ENCODE measurements at regions not wholly inside any gene's neighbourhood (a gene's known extent, or its start where the extent isn't known, plus 50 kb on each side); places are given as distances from the start of the nearest gene placed in this dataset.

GRCh38 chr20:17044891-17045290 is 181.9 kb upstream of the PCSK2 start:
- WGBS (ENCODE audit: insufficient coverage), result no CpG with 5 or more reads among the region's 3 CpGs
- Mint-ChIP-seq H3K36me3 (no peaks in the 10 kb centered on the region), H3K27me3 (ENCODE audit: low read depth in 3 of 3) (no peaks in the 10 kb centered on the region), H3K4me3 (no peak overlapping the region), H3K27ac (no peak overlapping the region), H3K9me3 (peaks cover 0 to 11% (median 5%) of the 10 kb centered on the region in 7 donors), H3K4me1 (no peaks in the 10 kb centered on the region)
- Histone ChIP-seq H3K27ac (ENCODE audit: low read depth in 1 of 2, low read length in 2 of 2) (no peak overlapping the region), H3K79me2 (ENCODE audit: insufficient read depth, low read length) (no peaks in the 10 kb centered on the region), H3K4me3 (replicated peaks in 1 of 3; ENCODE audit: low read depth in 2 of 3, low read length in 3 of 3) (no peak overlapping the region), H3K9me3 (replicated peaks in 1 of 2; ENCODE audit: control insufficient read depth in 1 of 2, insufficient read depth in 1 of 2, low read length in 2 of 2) (peaks cover 2 to 5% of the 10 kb centered on the region in 2 donors), H2AFZ (ENCODE audit: insufficient read depth, low read depth, low read length, poor library complexity, severe bottlenecking) (no peak overlapping the region), H3K27me3 (ENCODE audit: control insufficient read depth in 2 of 2, insufficient read depth in 2 of 2, low read length in 2 of 2) (no peaks in the 10 kb centered on the region), H3K4me1 (ENCODE audit: control insufficient read depth in 1 of 2, insufficient read depth in 2 of 2, low read length in 2 of 2) (no peaks in the 10 kb centered on the region), H4K20me1 (ENCODE audit: insufficient read depth, low read length) (no peaks in the 10 kb centered on the region), H3K36me3 (replicated peaks in 1 of 2; ENCODE audit: control insufficient read depth in 1 of 2, insufficient read depth in 2 of 2, low read length in 2 of 2) (no peaks in the 10 kb centered on the region), H3K4me2 (replicated peaks; ENCODE audit: extremely low read depth, low read length, poor library complexity, severe bottlenecking) (no peak overlapping the region), H3K9ac (ENCODE audit: insufficient read depth, low read length, poor library complexity, severe bottlenecking) (no peak overlapping the region)
- TF ChIP-seq CTCF (IDR thresholded peaks at IDR 0.05), result no peak
- intact Hi-C loops (cut with micrococcal nuclease), result no loop called here
- DNase-seq, result no peak

DNA sequence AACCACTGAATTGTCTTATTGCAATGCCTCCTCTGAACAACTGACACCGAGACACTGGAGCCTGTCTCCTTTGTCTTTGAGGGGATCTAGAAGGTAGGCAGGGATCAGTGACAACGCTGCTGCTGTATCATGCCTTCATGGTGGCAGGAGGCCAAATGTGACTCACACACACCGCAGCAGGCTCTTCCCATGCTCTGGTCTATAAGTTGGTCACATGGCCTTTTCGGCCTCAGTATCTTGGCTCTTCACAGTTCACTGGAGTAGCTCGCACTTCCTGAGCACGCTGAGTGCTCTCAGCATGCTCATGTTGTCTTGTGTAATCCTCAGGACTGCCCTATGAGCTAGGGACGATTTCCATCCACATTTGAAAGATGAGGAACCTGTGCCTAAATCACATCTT is 167.4 kb upstream of the PCSK2 start:
- no peak overlapping the region for H3K27ac ChIP-seq (ENCODE audit: low read depth in 1 of 2, low read length in 2 of 2)
- no peak for DNase-seq
- Mint-ChIP-seq H3K27ac (no peak overlapping the region), H3K4me1 (no peaks in the 10 kb centered on the region), H3K4me3 (no peak overlapping the region), H3K9me3 (peaks cover 21 to 34% (median 25%) of the 10 kb centered on the region in 7 donors), H3K27me3 (ENCODE audit: low read depth in 3 of 3) (no peaks in the 10 kb centered on the region), H3K36me3 (no peaks in the 10 kb centered on the region)
- H3K4me2 ChIP-seq (replicated peaks; ENCODE audit: extremely low read depth, low read length, poor library complexity, severe bottlenecking), result no peak overlapping the region
- peaks cover 46 to 50% of the 10 kb centered on the region in 2 donors for H3K9me3 ChIP-seq (replicated peaks in 1 of 2; ENCODE audit: control insufficient read depth in 1 of 2, insufficient read depth in 1 of 2, low read length in 2 of 2)
- no peaks in the 10 kb centered on the region for H3K27me3 ChIP-seq (ENCODE audit: control insufficient read depth in 2 of 2, insufficient read depth in 2 of 2, low read length in 2 of 2)
- intact Hi-C loops (cut with micrococcal nuclease), result no loop called here
- no peak overlapping the region for H3K4me3 ChIP-seq (replicated peaks in 1 of 3; ENCODE audit: low read depth in 2 of 3, low read length in 3 of 3)
- H3K9ac ChIP-seq (ENCODE audit: insufficient read depth, low read length, poor library complexity, severe bottlenecking), result no peak overlapping the region
- H4K20me1 ChIP-seq (ENCODE audit: insufficient read depth, low read length), result no peaks in the 10 kb centered on the region
- no peaks in the 10 kb centered on the region for H3K36me3 ChIP-seq (replicated peaks in 1 of 2; ENCODE audit: control insufficient read depth in 1 of 2, insufficient read depth in 2 of 2, low read length in 2 of 2)
- TF ChIP-seq CTCF (IDR thresholded peaks at IDR 0.05), result no peak
- no peaks in the 10 kb centered on the region for H3K4me1 ChIP-seq (ENCODE audit: control insufficient read depth in 1 of 2, insufficient read depth in 2 of 2, low read length in 2 of 2)
- no peak overlapping the region for H2AFZ ChIP-seq (ENCODE audit: insufficient read depth, low read depth, low read length, poor library complexity, severe bottlenecking)
- H3K79me2 ChIP-seq (ENCODE audit: insufficient read depth, low read length), result no peaks in the 10 kb centered on the region
- WGBS (ENCODE audit: insufficient coverage), result 78% methylated on average over 7 of the region's 7 CpGs

Data from CD14-positive monocyte (primary cell).